Small intestine (tissue), 7 donors: ENCODE measurements at regions not wholly inside any gene's neighbourhood (a gene's known extent, or its start where the extent isn't known, plus 50 kb on each side); places are given as distances from the start of the nearest gene placed in this dataset.

Experiments
- DNase-seq, 2 donors: peaks; one replicate each; pipeline versions ENCODE4 v3.0.0 to v3.0.0-alpha.2; 2013
- FAIRE-seq: peaks from 2 replicates; lab custom pipeline; 2012; peaks lifted over from hg19 to GRCh38; lab: Jason Lieb, UNC
- H3K27ac ChIP-seq, 3 donors: one replicate each; pipeline ENCODE4 v1.5.1; 2013; ENCODE audit warnings: low read length in 2 of 3, mild to moderate bottlenecking in 2 of 3, control low read depth in 1 of 3, inconsistent platforms in 1 of 3, low read depth in 1 of 3, moderate library complexity in 1 of 3
- H3K27me3 ChIP-seq, 3 donors: one replicate each; pipeline ENCODE4 v1.6.1; 2013; ENCODE audit warnings: low read length in 3 of 3, inconsistent platforms in 1 of 3; ENCODE audit not compliant: control insufficient read depth in 3 of 3, insufficient read depth in 3 of 3
- H3K36me3 ChIP-seq, 3 donors: one replicate each; pipeline ENCODE4 v1.6.1; 2013; ENCODE audit warnings: low read length in 3 of 3, inconsistent platforms in 1 of 3, low read depth in 1 of 3, mild to moderate bottlenecking in 1 of 3, moderate library complexity in 1 of 3; ENCODE audit not compliant: control insufficient read depth in 3 of 3, insufficient read depth in 2 of 3
- H3K4me1 ChIP-seq, 3 donors: one replicate each; pipeline ENCODE4 v1.6.1; 2013; ENCODE audit warnings: low read length in 2 of 3, inconsistent platforms in 1 of 3, low read depth in 1 of 3, mild to moderate bottlenecking in 1 of 3, moderate library complexity in 1 of 3; ENCODE audit not compliant: control insufficient read depth in 3 of 3, insufficient read depth in 2 of 3
- H3K4me3 ChIP-seq, 3 donors: one replicate each; pipeline ENCODE4 v1.5.1; 2013; ENCODE audit warnings: low read length in 3 of 3, control low read depth in 1 of 3, inconsistent platforms in 1 of 3, low read depth in 1 of 3, mild to moderate bottlenecking in 1 of 3, moderate library complexity in 1 of 3
- H3K9me3 ChIP-seq, 2 donors: one replicate each; pipeline ENCODE4 v1.6.1; 2013; ENCODE audit warnings: low read depth in 1 of 2, low read length in 1 of 2; ENCODE audit not compliant: control insufficient read depth in 2 of 2, insufficient read depth in 1 of 2
- WGBS, 3 donors: extraction: QIAGEN DNeasy Blood & Tissue Kit; methylation state at CpG; one replicate each; pipeline ENCODE4 v1.1.7; 2013; 5-methylcytosine and 5-hydroxymethylcytosine counted together
- donor health status: healthy with polysubstance abuse.
- donor health status: control.
- donor health status: control.
- donor health status: Bipolar disorder and iron deficiency.
- donor health status: healthy.

- WGBS, 3 donors, result 70 to 79% (median 77%) methylated on average over 5 of the region's 5 CpGs
- Histone ChIP-seq H3K27ac (no peak overlapping the region), H3K36me3 (no peaks in the 10 kb centered on the region), H3K4me1 (no peaks in the 10 kb centered on the region), H3K4me3 (no peak overlapping the region), H3K9me3 (no peaks in the 10 kb centered on the region), H3K27me3 (no peaks in the 10 kb centered on the region)
- FAIRE-seq (no peak), DNase-seq (no peak)
Measured at GRCh38 chr12:124203176-124203575, 91.7 kb upstream of the RFLNA start.

- FAIRE-seq, result no peak
- Histone ChIP-seq H3K4me3 (no peak overlapping the region), H3K4me1 (no peaks in the 10 kb centered on the region), H3K27me3 (no peaks in the 10 kb centered on the region), H3K27ac (no peak overlapping the region), H3K9me3 (no peaks in the 10 kb centered on the region), H3K36me3 (no peaks in the 10 kb centered on the region)
- WGBS, 3 donors, result 86 to 94% (median 91%) methylated on average over 2 of the region's 2 CpGs
- no peak for DNase-seq
Measured at GRCh38 chr12:124205405-124205804, 89.5 kb upstream of the RFLNA start.

GRCh38 chr12:124207049-124207448, 87.8 kb upstream of the RFLNA start:
- H3K27me3 ChIP-seq, result no peaks in the 10 kb centered on the region
- DNase-seq (no peak), FAIRE-seq (no peak)
- WGBS, 3 donors, result 67 to 76% (median 69%) methylated on average over 1 of the region's 1 CpG
- peaks cover 0 to 4% of the 10 kb centered on the region in 2 donors for H3K9me3 ChIP-seq
- H3K36me3 ChIP-seq, result no peaks in the 10 kb centered on the region
- no peaks in the 10 kb centered on the region for H3K4me1 ChIP-seq
- H3K4me3 ChIP-seq, result no peak overlapping the region
- H3K27ac ChIP-seq, result no peak overlapping the region

- WGBS, 3 donors, result 77 to 87% (median 86%) methylated on average over 15 of the region's 15 CpGs
- FAIRE-seq (no peak), DNase-seq (no peak)
- H3K27me3 ChIP-seq, result no peaks in the 10 kb centered on the region
- no peaks in the 10 kb centered on the region for H3K36me3 ChIP-seq
- H3K9me3 ChIP-seq, result peaks cover 0 to 4% of the 10 kb centered on the region in 2 donors
- H3K27ac ChIP-seq, result no peak overlapping the region
- H3K4me1 ChIP-seq, result no peaks in the 10 kb centered on the region
- H3K4me3 ChIP-seq, result no peak overlapping the region
Measured at GRCh38 chr12:124207617-124208016, 87.3 kb upstream of the RFLNA start.

- no peak for FAIRE-seq
- Histone ChIP-seq H3K36me3 (no peaks in the 10 kb centered on the region), H3K4me3 (no peak overlapping the region), H3K4me1 (no peaks in the 10 kb centered on the region), H3K9me3 (peaks cover 0 to 4% of the 10 kb centered on the region in 2 donors), H3K27ac (no peak overlapping the region), H3K27me3 (no peaks in the 10 kb centered on the region)
- no peak for DNase-seq
- WGBS, 3 donors, result 83 to 93% (median 85%) methylated on average over 15 of the region's 15 CpGs
Measured at GRCh38 chr12:124208489-124208888, 86.4 kb upstream of the RFLNA start.

GRCh38 chr12:124210991-124211577, 83.8 kb upstream of the RFLNA start:
- Histone ChIP-seq H3K36me3 (no peaks in the 10 kb centered on the region), H3K27me3 (peaks cover 0 to 3% (median 0%) of the 10 kb centered on the region in 3 donors), H3K9me3 (peaks cover 0 to 14% of the 10 kb centered on the region in 2 donors), H3K27ac (no peak overlapping the region), H3K4me1 (no peaks in the 10 kb centered on the region), H3K4me3 (no peak overlapping the region)
- DNase-seq (no peak), FAIRE-seq (no peak)
- WGBS, 3 donors, result 87 to 94% (median 91%) methylated on average over 4 of the region's 4 CpGs

GRCh38 chr12:124211753-124212152, 83.1 kb upstream of the RFLNA start:
- FAIRE-seq, result no peak

GRCh38 chr12:124213666-124214347, 81.1 kb upstream of the RFLNA start:
- no peak overlapping the region for H3K27ac ChIP-seq
- H3K27me3 ChIP-seq, result peaks cover 0 to 3% (median 0%) of the 10 kb centered on the region in 3 donors
- no peak overlapping the region for H3K4me3 ChIP-seq
- FAIRE-seq (no peak), DNase-seq (no peak)
- 67 to 84% (median 81%) methylated on average over 11 of the region's 11 CpGs for WGBS, 3 donors
- peaks cover 0 to 6% (median 0%) of the 10 kb centered on the region in 3 donors for H3K4me1 ChIP-seq
- H3K36me3 ChIP-seq, result no peaks in the 10 kb centered on the region
- H3K9me3 ChIP-seq, result peaks cover 0 to 14% of the 10 kb centered on the region in 2 donors

More at GRCh38 chr12:124211753-124212152, 83.1 kb upstream of the RFLNA start:
- H3K27me3 ChIP-seq, result peaks cover 0 to 3% (median 0%) of the 10 kb centered on the region in 3 donors
- DNase-seq, result no peak
- no peaks in the 10 kb centered on the region for H3K4me1 ChIP-seq
- H3K9me3 ChIP-seq, result peaks cover 0 to 14% of the 10 kb centered on the region in 2 donors
- no peaks in the 10 kb centered on the region for H3K36me3 ChIP-seq
- no peak overlapping the region for H3K4me3 ChIP-seq
- no peak overlapping the region for H3K27ac ChIP-seq
- WGBS, 3 donors, result 97 to 100% (median 100%) methylated on average over 2 of the region's 2 CpGs
